Activated T-helper 17 cell treated with anti-CD3 and anti-CD28 coated beads, Interleukin-2, amount 50 U/mL, for 72 hours (primary cell): ENCODE measurements at regions not wholly inside any gene's neighbourhood (a gene's known extent, or its start where the extent isn't known, plus 50 kb on each side); places are given as distances from the start of the nearest gene placed in this dataset.

Experiments
- ATAC-seq: fragments of 150-1000 bp; cut with Tn5 transposase; replicated peaks from 2 replicates; pipeline ENCODE4 v1.10.0; 2021; ENCODE audit warnings: mild to moderate bottlenecking, moderate library complexity
- H3K27ac Mint-ChIP-seq: one replicate; pipeline ENCODE4 v1.8.0; 2022; ENCODE audit warnings: mixed read lengths
- H3K27me3 Mint-ChIP-seq: one replicate; pipeline ENCODE4 v1.8.0; 2022; ENCODE audit warnings: mixed read lengths
- H3K36me3 Mint-ChIP-seq: one replicate; pipeline ENCODE4 v1.8.0; 2022; ENCODE audit warnings: low read depth, mild to moderate bottlenecking, mixed read lengths
- H3K4me1 Mint-ChIP-seq: one replicate; pipeline ENCODE4 v1.8.0; 2022; ENCODE audit warnings: mixed read lengths
- H3K4me3 Mint-ChIP-seq: one replicate; pipeline ENCODE4 v1.8.0; 2022; ENCODE audit warnings: mild to moderate bottlenecking, mixed read lengths
- H3K9me3 Mint-ChIP-seq: one replicate; pipeline ENCODE4 v1.8.0; 2022; ENCODE audit warnings: mixed read lengths

GRCh38 chr9:3028535-3028934, 184.6 kb upstream of the PUM3 start:
- Mint-ChIP-seq H3K4me1 (no peaks in the 10 kb centered on the region), H3K27me3 (peaks cover 10% of the 10 kb centered on the region), H3K27ac (no peak overlapping the region), H3K36me3 (no peaks in the 10 kb centered on the region), H3K9me3 (no peaks in the 10 kb centered on the region), H3K4me3 (no peak overlapping the region)
- no peak for ATAC-seq

- Mint-ChIP-seq H3K9me3 (no peaks in the 10 kb centered on the region), H3K36me3 (no peaks in the 10 kb centered on the region), H3K27ac (no peak overlapping the region), H3K4me3 (no peak overlapping the region), H3K27me3 (peaks cover 15% of the 10 kb centered on the region), H3K4me1 (no peaks in the 10 kb centered on the region)
- ATAC-seq: no peak
Measured at GRCh38 chr9:3027210-3027609, 183.3 kb upstream of the PUM3 start.

GRCh38 chr9:3023449-3023848, 179.6 kb upstream of the PUM3 start:
- H3K4me3 Mint-ChIP-seq: no peak overlapping the region
- no peaks in the 10 kb centered on the region for H3K36me3 Mint-ChIP-seq
- ATAC-seq: no peak
- peaks cover 33% of the 10 kb centered on the region for H3K27me3 Mint-ChIP-seq
- no peaks in the 10 kb centered on the region for H3K4me1 Mint-ChIP-seq
- no peaks in the 10 kb centered on the region for H3K9me3 Mint-ChIP-seq
- no peak overlapping the region for H3K27ac Mint-ChIP-seq

GRCh38 chr9:3018691-3019230, 174.9 kb upstream of the PUM3 start:
- Mint-ChIP-seq H3K36me3 (no peaks in the 10 kb centered on the region), H3K27ac (no peak overlapping the region), H3K4me3 (no peak overlapping the region), H3K4me1 (no peaks in the 10 kb centered on the region), H3K9me3 (no peaks in the 10 kb centered on the region), H3K27me3 (peaks cover 23% of the 10 kb centered on the region)
- no peak for ATAC-seq

GRCh38 chr9:3018071-3018470, 174.2 kb upstream of the PUM3 start:
- no peaks in the 10 kb centered on the region for H3K9me3 Mint-ChIP-seq
- H3K27ac Mint-ChIP-seq: no peak overlapping the region
- peaks cover 21% of the 10 kb centered on the region for H3K27me3 Mint-ChIP-seq
- ATAC-seq: no peak
- no peak overlapping the region for H3K4me3 Mint-ChIP-seq
- H3K4me1 Mint-ChIP-seq: no peaks in the 10 kb centered on the region
- no peaks in the 10 kb centered on the region for H3K36me3 Mint-ChIP-seq

- no peaks in the 10 kb centered on the region for H3K4me1 Mint-ChIP-seq
- H3K27ac Mint-ChIP-seq: no peak overlapping the region
- no peak overlapping the region for H3K4me3 Mint-ChIP-seq
- H3K9me3 Mint-ChIP-seq: no peaks in the 10 kb centered on the region
- no peaks in the 10 kb centered on the region for H3K36me3 Mint-ChIP-seq
- H3K27me3 Mint-ChIP-seq: no peaks in the 10 kb centered on the region
- ATAC-seq: no peak
Measured at GRCh38 chr9:3014178-3014577, 170.3 kb upstream of the PUM3 start.

- H3K4me3 Mint-ChIP-seq: no peak overlapping the region
- ATAC-seq: no peak
- no peak overlapping the region for H3K27ac Mint-ChIP-seq
- H3K4me1 Mint-ChIP-seq: no peaks in the 10 kb centered on the region
- no peaks in the 10 kb centered on the region for H3K36me3 Mint-ChIP-seq
- H3K27me3 Mint-ChIP-seq: no peaks in the 10 kb centered on the region
- no peaks in the 10 kb centered on the region for H3K9me3 Mint-ChIP-seq
Measured at GRCh38 chr9:3012842-3013241, 168.9 kb upstream of the PUM3 start.

- no peaks in the 10 kb centered on the region for H3K4me1 Mint-ChIP-seq
- H3K9me3 Mint-ChIP-seq: no peaks in the 10 kb centered on the region
- no peaks in the 10 kb centered on the region for H3K36me3 Mint-ChIP-seq
- no peak overlapping the region for H3K4me3 Mint-ChIP-seq
- no peak for ATAC-seq
- no peak overlapping the region for H3K27ac Mint-ChIP-seq
- no peaks in the 10 kb centered on the region for H3K27me3 Mint-ChIP-seq
Measured at GRCh38 chr9:3012245-3012644, 168.3 kb upstream of the PUM3 start.

GRCh38 chr9:3008091-3008490, 164.2 kb upstream of the PUM3 start:
- no peak for ATAC-seq
- no peaks in the 10 kb centered on the region for H3K36me3 Mint-ChIP-seq
- H3K4me1 Mint-ChIP-seq: no peaks in the 10 kb centered on the region
- no peak overlapping the region for H3K4me3 Mint-ChIP-seq
- no peaks in the 10 kb centered on the region for H3K9me3 Mint-ChIP-seq
- no peak overlapping the region for H3K27ac Mint-ChIP-seq
- H3K27me3 Mint-ChIP-seq: peaks cover 6% of the 10 kb centered on the region

GRCh38 chr9:3007326-3007725, 163.4 kb upstream of the PUM3 start:
- Mint-ChIP-seq H3K36me3 (no peaks in the 10 kb centered on the region), H3K9me3 (no peaks in the 10 kb centered on the region), H3K27ac (no peak overlapping the region), H3K4me1 (no peaks in the 10 kb centered on the region), H3K27me3 (peaks cover 10% of the 10 kb centered on the region), H3K4me3 (no peak overlapping the region)
- no peak for ATAC-seq

GRCh38 chr9:3006851-3007250, 163.0 kb upstream of the PUM3 start:
- H3K4me1 Mint-ChIP-seq: no peaks in the 10 kb centered on the region
- no peaks in the 10 kb centered on the region for H3K36me3 Mint-ChIP-seq
- H3K4me3 Mint-ChIP-seq: no peak overlapping the region
- no peak for ATAC-seq
- H3K27ac Mint-ChIP-seq: no peak overlapping the region
- peaks cover 13% of the 10 kb centered on the region for H3K27me3 Mint-ChIP-seq
- no peaks in the 10 kb centered on the region for H3K9me3 Mint-ChIP-seq

GRCh38 chr9:3004572-3004971, 160.7 kb upstream of the PUM3 start:
- ATAC-seq: no peak
- no peaks in the 10 kb centered on the region for H3K36me3 Mint-ChIP-seq
- no peak overlapping the region for H3K27ac Mint-ChIP-seq
- no peaks in the 10 kb centered on the region for H3K9me3 Mint-ChIP-seq
- H3K4me3 Mint-ChIP-seq: no peak overlapping the region
- H3K4me1 Mint-ChIP-seq: no peaks in the 10 kb centered on the region
- H3K27me3 Mint-ChIP-seq: peaks cover 18% of the 10 kb centered on the region

- Mint-ChIP-seq H3K4me3 (no peak overlapping the region), H3K9me3 (no peaks in the 10 kb centered on the region), H3K27me3 (peaks cover 18% of the 10 kb centered on the region), H3K36me3 (no peaks in the 10 kb centered on the region), H3K4me1 (no peaks in the 10 kb centered on the region), H3K27ac (no peak overlapping the region)
- ATAC-seq: no peak
Measured at GRCh38 chr9:3001311-3001710, 157.4 kb upstream of the PUM3 start.

GRCh38 chr9:2992427-2992826, 148.5 kb upstream of the PUM3 start:
- Mint-ChIP-seq H3K27me3 (peaks cover 10% of the 10 kb centered on the region), H3K4me1 (no peaks in the 10 kb centered on the region), H3K9me3 (no peaks in the 10 kb centered on the region)

GRCh38 chr9:2991292-2991691, 147.4 kb upstream of the PUM3 start:
- no peaks in the 10 kb centered on the region for H3K9me3 Mint-ChIP-seq
- H3K4me3 Mint-ChIP-seq: no peak overlapping the region
- peaks cover 14% of the 10 kb centered on the region for H3K27me3 Mint-ChIP-seq
- no peak for ATAC-seq
- H3K36me3 Mint-ChIP-seq: no peaks in the 10 kb centered on the region
- H3K4me1 Mint-ChIP-seq: no peaks in the 10 kb centered on the region
- H3K27ac Mint-ChIP-seq: no peak overlapping the region

More at GRCh38 chr9:2992427-2992826, 148.5 kb upstream of the PUM3 start:
- no peak overlapping the region for H3K4me3 Mint-ChIP-seq
- H3K36me3 Mint-ChIP-seq: no peaks in the 10 kb centered on the region
- ATAC-seq: no peak
- no peak overlapping the region for H3K27ac Mint-ChIP-seq

GRCh38 chr9:2987679-2988078, 143.8 kb upstream of the PUM3 start:
- Mint-ChIP-seq H3K4me3 (no peak overlapping the region), H3K9me3 (no peaks in the 10 kb centered on the region), H3K36me3 (no peaks in the 10 kb centered on the region), H3K27ac (no peak overlapping the region), H3K4me1 (no peaks in the 10 kb centered on the region), H3K27me3 (peaks cover 17% of the 10 kb centered on the region)
- no peak for ATAC-seq
